Caco-2 (cell line): ENCODE measurements at regions not wholly inside any gene's neighbourhood (a gene's known extent, or its start where the extent isn't known, plus 50 kb on each side); places are given as distances from the start of the nearest gene placed in this dataset.

Source experiments
- BruUV-seq: library from RNA; stranded (reverse); fragments of 400-500 nt; replicated peaks from 2 replicates; lab custom pipeline; 2021; lab: Mats Ljungman, UMichigan
- CTCF ChIA-PET: fragments of 300-600 bp; sonication (Branson Sonifier 250); formaldehyde crosslinking; loops from one replicate; lab custom pipeline; 2022; ENCODE audit warnings: antibody characterized with exemption; lab: Charles Lee
- POLR2A ChIA-PET: fragments of 300-600 bp; sonication (Branson Sonifier 250); formaldehyde crosslinking; loops from one replicate; lab custom pipeline; 2022; ENCODE audit warnings: antibody characterized with exemption; lab: Charles Lee
- DNase-seq, 2 experiments: peaks; one replicate each; pipeline versions ENCODE4 v3.0.0 to v3.0.0-alpha.2; 2020 to 2022
- H3K27me3 ChIP-seq: replicated peaks from 2 replicates; pipeline ENCODE4 v1.6.0; 2011; ENCODE audit warnings: low read length; ENCODE audit not compliant: control insufficient read depth, insufficient read depth
- H3K36me3 ChIP-seq: 2 replicates; pipeline ENCODE4 v1.5.1; 2011; ENCODE audit warnings: low read length; ENCODE audit not compliant: control insufficient read depth, insufficient read depth
- H3K4me1 ChIP-seq: fragments of 250-450 bp; sonication (Bioruptor Pico); 2 replicates; pipeline ENCODE4 v1.5.1; 2020; ENCODE audit warnings: mild to moderate bottlenecking
- H3K4me3 ChIP-seq: 2 replicates; pipeline ENCODE4 v1.5.1; 2011; ENCODE audit warnings: low read depth, mild to moderate bottlenecking, control low read depth, low read length
- H3K9me3 ChIP-seq: fragments of 250-450 bp; sonication (Bioruptor Pico); 2 replicates; pipeline ENCODE4 v1.5.1; 2020; ENCODE audit warnings: mild to moderate bottlenecking, moderate library complexity
- H3K27ac Mint-ChIP-seq: one replicate; pipeline ENCODE4 v1.8.0; 2022; ENCODE audit warnings: mixed read lengths; ENCODE audit not compliant: unreplicated experiment
- H3K27me3 Mint-ChIP-seq: one replicate; pipeline ENCODE4 v1.8.0; 2022; ENCODE audit warnings: mixed read lengths; ENCODE audit not compliant: insufficient read depth, unreplicated experiment
- H3K36me3 Mint-ChIP-seq: one replicate; pipeline ENCODE4 v1.8.0; 2022; ENCODE audit warnings: mild to moderate bottlenecking, mixed read lengths; ENCODE audit not compliant: insufficient read depth, unreplicated experiment
- H3K4me1 Mint-ChIP-seq: one replicate; pipeline ENCODE4 v1.8.0; 2022; ENCODE audit warnings: low read depth, mixed read lengths; ENCODE audit not compliant: unreplicated experiment
- H3K4me3 Mint-ChIP-seq: one replicate; pipeline ENCODE4 v1.8.0; 2022; ENCODE audit warnings: mild to moderate bottlenecking, moderate library complexity, mixed read lengths; ENCODE audit not compliant: unreplicated experiment
- H3K9me3 Mint-ChIP-seq: one replicate; pipeline ENCODE4 v1.8.0; 2022; ENCODE audit warnings: mixed read lengths; ENCODE audit not compliant: unreplicated experiment
- CTCF ChIP-seq, 2 experiments: fragments of 200-600 bp in 1 of 2; IDR thresholded peaks; 1 replicate in 1 of 2; 2 replicates in 1 of 2; pipeline versions ENCODE4 v1.5.1 to v1.8.0; 2011 to 2022; ENCODE audit warnings: antibody characterized with exemption in 1 of 2, control low read depth in 1 of 2, inconsistent platforms in 1 of 2, low read depth in 1 of 2, low read length in 1 of 2, mild to moderate bottlenecking in 1 of 2, moderate library complexity in 1 of 2; ENCODE audit not compliant: insufficient read depth in 1 of 2, severe bottlenecking in 1 of 2, unreplicated experiment in 1 of 2
- intact Hi-C: fragments of 100-400 bp; cut with micrococcal nuclease; formaldehyde crosslinking; loops from one replicate; pipeline ENCODE4 v1.10.0; 2022; ENCODE audit not compliant: unreplicated experiment

DNA sequence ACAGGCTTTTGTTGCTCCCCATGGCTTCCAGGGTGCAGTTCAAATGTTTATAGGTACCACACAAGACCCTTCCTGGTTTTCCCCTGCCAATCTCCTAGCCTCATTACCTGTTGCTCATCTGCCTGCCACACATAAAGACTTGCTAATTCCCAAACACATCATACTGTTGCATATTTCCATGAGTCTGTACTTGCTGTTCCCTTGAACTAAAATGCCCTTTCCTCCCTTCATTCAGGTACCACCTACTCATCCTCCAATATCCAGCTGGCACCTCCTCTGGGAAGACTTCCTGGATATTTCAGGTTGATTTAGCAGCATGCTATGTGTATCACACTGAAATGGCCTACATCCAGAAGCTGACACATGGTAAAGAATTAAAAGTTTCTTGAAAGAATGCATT is 206.4 kb upstream of the NFE2L3 start:
- H3K4me3 Mint-ChIP-seq, result no peak overlapping the region

DNA sequence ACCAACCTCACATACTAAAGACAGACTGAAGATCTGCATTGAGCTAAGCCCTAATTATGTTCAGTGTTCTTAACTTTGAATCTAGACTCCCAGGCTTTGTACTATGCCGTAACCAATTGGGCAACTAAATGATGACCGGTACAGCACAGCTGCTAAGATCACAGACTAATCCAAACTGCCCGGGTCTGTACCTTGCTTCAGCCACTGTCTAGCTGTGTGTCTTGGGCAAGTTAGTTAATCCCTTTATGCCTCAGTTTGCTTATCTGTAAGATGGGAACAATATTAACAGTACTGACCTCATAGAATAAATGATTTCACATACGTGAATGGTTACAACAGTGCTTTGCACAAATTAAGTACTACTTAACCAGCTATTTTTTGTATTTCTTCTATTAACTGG is 205.8 kb upstream of the NFE2L3 start:
- H3K9me3 ChIP-seq, result no peaks in the 10 kb centered on the region
- no TSS peak for BruUV-seq
- TF ChIP-seq CTCF (IDR thresholded peaks at IDR 0.05; ENCODE audit: insufficient read depth in 1 of 2, low read depth in 1 of 2, low read length in 1 of 2, severe bottlenecking in 1 of 2, unreplicated experiment in 1 of 2), result no peak
- no peak for DNase-seq
- H3K27me3 ChIP-seq, result no peaks in the 10 kb centered on the region
- ChIA-PET POLR2A (no interaction called here), CTCF (no interaction called here)
- peaks cover 10% of the 10 kb centered on the region for H3K4me1 Mint-ChIP-seq
- H3K27ac Mint-ChIP-seq, result no peak overlapping the region
- H3K9me3 Mint-ChIP-seq, result no peaks in the 10 kb centered on the region
- no peak overlapping the region for H3K4me3 Mint-ChIP-seq
- H3K4me3 ChIP-seq, result no peak overlapping the region
- peaks cover 8% of the 10 kb centered on the region for H3K36me3 Mint-ChIP-seq
- H3K36me3 ChIP-seq, result no peaks in the 10 kb centered on the region
- intact Hi-C loops, result no loop called here
- peaks cover 12% of the 10 kb centered on the region; the same call in 1 of the 2 replicates for H3K4me1 ChIP-seq
- peaks cover 4% of the 10 kb centered on the region for H3K27me3 Mint-ChIP-seq

More for the DNA sequence above, 206.4 kb upstream of the NFE2L3 start:
- Mint-ChIP-seq H3K27me3 (peaks cover 4% of the 10 kb centered on the region), H3K9me3 (no peaks in the 10 kb centered on the region), H3K27ac (no peak overlapping the region), H3K4me1 (peaks cover 10% of the 10 kb centered on the region), H3K36me3 (peaks cover 4% of the 10 kb centered on the region)
- no peaks in the 10 kb centered on the region for H3K36me3 ChIP-seq
- H3K4me1 ChIP-seq, result peaks cover 12% of the 10 kb centered on the region; the same call in 1 of the 2 replicates
- no peaks in the 10 kb centered on the region for H3K9me3 ChIP-seq
- ChIA-PET POLR2A (no interaction called here), CTCF (no interaction called here)
- H3K27me3 ChIP-seq, result no peaks in the 10 kb centered on the region
- DNase-seq, result no peak
- H3K4me3 ChIP-seq, result no peak overlapping the region
- BruUV-seq, result no TSS peak
- TF ChIP-seq CTCF (IDR thresholded peaks at IDR 0.05; ENCODE audit: insufficient read depth in 1 of 2, low read depth in 1 of 2, low read length in 1 of 2, severe bottlenecking in 1 of 2, unreplicated experiment in 1 of 2), result no peak
- intact Hi-C loops, result no loop called here

GRCh38 chr7:25947669-25948516 is 204.1 kb upstream of the NFE2L3 start:
- Histone ChIP-seq H3K9me3 (no peaks in the 10 kb centered on the region), H3K4me1 (peaks cover 12% of the 10 kb centered on the region; the same call in 1 of the 2 replicates), H3K27me3 (no peaks in the 10 kb centered on the region), H3K4me3 (no peak overlapping the region), H3K36me3 (no peaks in the 10 kb centered on the region)
- intact Hi-C loops, result no loop called here
- Mint-ChIP-seq H3K4me1 (peaks cover 18% of the 10 kb centered on the region), H3K4me3 (no peak overlapping the region), H3K27me3 (peaks cover 4% of the 10 kb centered on the region), H3K27ac (no peak overlapping the region), H3K36me3 (peaks cover 10% of the 10 kb centered on the region), H3K9me3 (no peaks in the 10 kb centered on the region)
- DNase-seq, result no peak
- BruUV-seq, result no TSS peak
- CTCF ChIA-PET, result no interaction called here
- POLR2A ChIA-PET, result no interaction called here
- TF ChIP-seq CTCF (IDR thresholded peaks at IDR 0.05; ENCODE audit: insufficient read depth in 1 of 2, low read depth in 1 of 2, low read length in 1 of 2, severe bottlenecking in 1 of 2, unreplicated experiment in 1 of 2), result no peak
